GM23338 (cell line): ENCODE measurements at regions not wholly inside any gene's neighbourhood (a gene's known extent, or its start where the extent isn't known, plus 50 kb on each side); places are given as distances from the start of the nearest gene placed in this dataset.

ENCODE experiments used
- ATAC-seq: fragments of 200-7000 bp; cut with Tn5 transposase; 3 replicates; pipeline ENCODE4 v1.9.1; 2020
- DNase-seq: peaks from one replicate; pipeline ENCODE4 v3.0.0-alpha.2; 2015; ENCODE audit warnings: low spot score
- H2AFZ ChIP-seq: fragments of 200-600 bp; sonication (generic); 2 replicates; pipeline ENCODE4 v1.8.0; 2016; ENCODE audit warnings: antibody characterized with exemption, mild to moderate bottlenecking, moderate library complexity
- H3F3A ChIP-seq: fragments of 200-600 bp; sonication (generic); replicated peaks from 2 replicates; pipeline ENCODE4 v1.8.0; 2017; ENCODE audit warnings: antibody characterized with exemption, mixed run types, low read depth
- H3K27ac ChIP-seq: fragments of 200-600 bp; sonication (generic); 2 replicates; pipeline ENCODE4 v1.6.1; 2016; ENCODE audit warnings: low read depth
- H3K27me3 ChIP-seq: fragments of 200-600 bp; sonication (generic); 2 replicates; pipeline ENCODE4 v1.8.0; 2016; ENCODE audit warnings: mild to moderate bottlenecking, mixed run types, moderate library complexity; ENCODE audit not compliant: insufficient read depth
- H3K36me3 ChIP-seq: fragments of 200-600 bp; sonication (generic); 2 replicates; pipeline ENCODE4 v1.8.0; 2016; ENCODE audit warnings: mild to moderate bottlenecking; ENCODE audit not compliant: insufficient read depth
- H3K4me1 ChIP-seq: fragments of 200-600 bp; sonication (generic); 2 replicates; pipeline ENCODE4 v1.8.0; 2016; ENCODE audit warnings: mild to moderate bottlenecking, moderate library complexity; ENCODE audit not compliant: insufficient read depth
- H3K4me2 ChIP-seq: fragments of 200-600 bp; sonication (generic); 2 replicates; pipeline ENCODE4 v1.7.1; 2017; ENCODE audit warnings: mixed run types
- H3K4me3 ChIP-seq: fragments of 200-600 bp; sonication (generic); 2 replicates; pipeline ENCODE4 v1.6.1; 2016; ENCODE audit warnings: mixed run types
- H3K79me2 ChIP-seq: fragments of 200-600 bp; sonication (generic); replicated peaks from 2 replicates; pipeline ENCODE4 v1.8.0; 2017; ENCODE audit warnings: mild to moderate bottlenecking; ENCODE audit not compliant: insufficient read depth
- H3K9me2 ChIP-seq: fragments of 200-600 bp; sonication (generic); 2 replicates; pipeline ENCODE4 v1.8.0; 2017; ENCODE audit not compliant: insufficient read depth
- H4K20me1 ChIP-seq: fragments of 200-600 bp; sonication (generic); replicated peaks from 2 replicates; pipeline ENCODE4 v1.8.0; 2017; ENCODE audit warnings: mild to moderate bottlenecking; ENCODE audit not compliant: insufficient read depth
- H3K27ac Mint-ChIP-seq: 2 replicates; pipeline ENCODE4 v1.8.0; 2020; ENCODE audit warnings: inconsistent platforms, mild to moderate bottlenecking, moderate library complexity, mixed read lengths
- H3K27me3 Mint-ChIP-seq: 3 replicates; pipeline ENCODE4 v1.8.0; 2022; ENCODE audit warnings: low read depth, mild to moderate bottlenecking, moderate library complexity, mixed read lengths, inconsistent platforms; ENCODE audit not compliant: insufficient read depth, poor library complexity
- H3K36me3 Mint-ChIP-seq: 3 replicates; pipeline ENCODE4 v1.8.0; 2021; ENCODE audit warnings: low read depth, mild to moderate bottlenecking, inconsistent platforms, moderate library complexity, mixed read lengths
- H3K4me1 Mint-ChIP-seq: 3 replicates; pipeline ENCODE4 v1.8.0; 2020; ENCODE audit warnings: mild to moderate bottlenecking, inconsistent platforms, mixed read lengths
- H3K4me3 Mint-ChIP-seq: 3 replicates; pipeline ENCODE4 v1.8.0; 2021; ENCODE audit warnings: moderate library complexity, mild to moderate bottlenecking, inconsistent platforms, mixed read lengths
- H3K9me3 Mint-ChIP-seq: 3 replicates; pipeline ENCODE4 v1.8.0; 2020; ENCODE audit warnings: moderate library complexity, mild to moderate bottlenecking, inconsistent platforms, mixed read lengths
- CREB1 ChIP-seq: fragments of 250-450 bp; sonication (Bioruptor Pico); IDR thresholded peaks from 2 replicates; pipeline ENCODE4 v1.5.0; 2020; ENCODE audit warnings: low read depth, mild to moderate bottlenecking, moderate library complexity
- EZH2 ChIP-seq: fragments of 200-600 bp; sonication (generic); IDR thresholded peaks from one replicate; pipeline ENCODE4 v1.8.0; 2017; ENCODE audit warnings: antibody characterized with exemption, mild to moderate bottlenecking, low read depth; ENCODE audit not compliant: unreplicated experiment
- JUNB ChIP-seq: IDR thresholded peaks from one replicate; pipeline ENCODE4 v1.6.1; 2016; ENCODE audit warnings: antibody characterized with exemption; ENCODE audit not compliant: unreplicated experiment
- NANOG ChIP-seq: IDR thresholded peaks from 2 replicates; pipeline ENCODE4 v1.6.1; 2016; ENCODE audit warnings: antibody characterized with exemption, borderline replicate concordance
- POLR2AphosphoS5 ChIP-seq: IDR thresholded peaks from 2 replicates; pipeline ENCODE4 v1.6.1; 2016; ENCODE audit warnings: antibody characterized with exemption, low read depth
- STAT1 ChIP-seq: IDR thresholded peaks from one replicate; pipeline ENCODE4 v1.6.1; 2016; ENCODE audit warnings: antibody characterized with exemption; ENCODE audit not compliant: unreplicated experiment
- ZNF114 ChIP-seq: fragments of 250-450 bp; sonication (Bioruptor Pico); IDR thresholded peaks from 2 replicates; pipeline ENCODE4 v1.5.0; 2020; ENCODE audit warnings: mild to moderate bottlenecking, moderate library complexity
- ZNF331 ChIP-seq: fragments of 250-450 bp; sonication (Bioruptor Pico); IDR thresholded peaks from 2 replicates; pipeline ENCODE4 v1.5.0; 2020; ENCODE audit warnings: low read depth, mild to moderate bottlenecking, moderate library complexity
- TF ChIP-seq, protein P1 (sequence below): IDR thresholded peaks from one replicate; pipeline ENCODE4 v1.6.1; 2018; ENCODE audit warnings: antibody characterized with exemption; ENCODE audit not compliant: unreplicated experiment
- TF ChIP-seq, protein P2 (sequence below): fragments of 250-450 bp; sonication (Bioruptor Pico); IDR thresholded peaks from 2 replicates; pipeline ENCODE4 v1.5.0; 2020; ENCODE audit warnings: mild to moderate bottlenecking, moderate library complexity
- TF ChIP-seq, protein P3 (sequence below): IDR thresholded peaks from 2 replicates; pipeline ENCODE4 v1.6.1; 2016; ENCODE audit warnings: antibody characterized with exemption

DNA sequence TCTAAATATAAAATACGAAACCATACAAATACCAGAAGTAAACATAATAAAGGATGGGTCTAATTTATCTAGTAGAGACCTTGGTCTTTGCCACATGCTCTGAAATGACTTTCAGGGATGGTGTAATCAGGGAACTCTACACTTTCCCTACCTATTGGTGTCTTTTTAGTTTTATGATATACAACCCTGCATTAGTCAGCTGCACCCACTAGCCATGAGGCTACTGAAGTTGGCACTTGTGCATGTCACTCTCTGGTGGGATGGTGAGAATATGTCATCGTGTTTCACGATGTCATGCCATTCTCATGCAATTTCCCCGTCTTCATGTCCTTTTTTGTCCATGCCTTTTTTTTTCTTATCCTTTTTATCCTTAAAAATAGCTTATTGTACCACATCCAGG lies 234.9 kb upstream of the ACTBL2 start:
- H3K4me1 ChIP-seq, result peaks cover 4% of the 10 kb centered on the region; the same call in 1 of the 2 replicates
- H3K9me2 ChIP-seq, result 0 out of 2 replicates have a peak, but pooled peaks cover 6% of the 10 kb centered on the region
- Mint-ChIP-seq H3K9me3 (peaks cover 9% of the 10 kb centered on the region; the same call in 2 of the 3 replicates), H3K27ac (no peak overlapping the region), H3K27me3 (no peaks in the 10 kb centered on the region), H3K4me3 (no peak overlapping the region), H3K36me3 (peaks cover 3% of the 10 kb centered on the region; the same call in 1 of the 3 replicates), H3K4me1 (peaks cover 9% of the 10 kb centered on the region; the same call in 2 of the 3 replicates)
- H2AFZ ChIP-seq, result no peak overlapping the region
- no peak for TF ChIP-seq ZNF331 (CRISPR knock-in tag)
- no peak for TF ChIP-seq STAT1
- H3K79me2 ChIP-seq, result no peaks in the 10 kb centered on the region
- no peak for DNase-seq
- H3K4me2 ChIP-seq, result no peak overlapping the region
- H3K4me3 ChIP-seq, result no peak overlapping the region
- H3K36me3 ChIP-seq, result no peaks in the 10 kb centered on the region
- ATAC-seq, result no peak
- H3F3A ChIP-seq, result no peaks in the 10 kb centered on the region
- H3K27ac ChIP-seq, result no peak overlapping the region
- H4K20me1 ChIP-seq, result no peaks in the 10 kb centered on the region
- no peaks in the 10 kb centered on the region for H3K27me3 ChIP-seq

DNA sequence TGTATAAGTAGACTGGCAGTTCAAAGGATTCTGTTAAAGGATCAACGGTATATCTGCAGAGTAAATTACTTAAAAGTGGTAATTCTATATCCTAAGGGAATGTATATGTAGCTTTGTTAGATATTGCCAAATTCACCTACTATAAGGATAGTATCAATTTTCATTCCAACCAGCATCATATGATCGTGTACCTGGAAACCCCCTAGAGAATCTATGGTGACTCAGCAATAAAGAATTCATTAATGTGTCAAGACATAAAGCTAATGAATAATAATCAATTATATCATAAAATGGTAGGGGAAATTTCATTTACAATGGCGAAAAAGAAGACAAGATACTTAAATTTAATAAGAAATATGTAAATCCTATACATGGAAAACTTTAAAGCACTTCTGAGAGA lies 234.1 kb upstream of the ACTBL2 start:
- H3K36me3 Mint-ChIP-seq, result 0 out of 3 replicates have a peak, but pooled peaks cover 3% of the 10 kb centered on the region
- TF ChIP-seq CREB1 (CRISPR knock-in tag), result no peak
- no peak for TF ChIP-seq JUNB
- TF ChIP-seq ZNF331 (CRISPR knock-in tag), result no peak
- no peak for TF ChIP-seq NANOG
- no peak for TF ChIP-seq POLR2AphosphoS5
- TF ChIP-seq, protein P1, sequence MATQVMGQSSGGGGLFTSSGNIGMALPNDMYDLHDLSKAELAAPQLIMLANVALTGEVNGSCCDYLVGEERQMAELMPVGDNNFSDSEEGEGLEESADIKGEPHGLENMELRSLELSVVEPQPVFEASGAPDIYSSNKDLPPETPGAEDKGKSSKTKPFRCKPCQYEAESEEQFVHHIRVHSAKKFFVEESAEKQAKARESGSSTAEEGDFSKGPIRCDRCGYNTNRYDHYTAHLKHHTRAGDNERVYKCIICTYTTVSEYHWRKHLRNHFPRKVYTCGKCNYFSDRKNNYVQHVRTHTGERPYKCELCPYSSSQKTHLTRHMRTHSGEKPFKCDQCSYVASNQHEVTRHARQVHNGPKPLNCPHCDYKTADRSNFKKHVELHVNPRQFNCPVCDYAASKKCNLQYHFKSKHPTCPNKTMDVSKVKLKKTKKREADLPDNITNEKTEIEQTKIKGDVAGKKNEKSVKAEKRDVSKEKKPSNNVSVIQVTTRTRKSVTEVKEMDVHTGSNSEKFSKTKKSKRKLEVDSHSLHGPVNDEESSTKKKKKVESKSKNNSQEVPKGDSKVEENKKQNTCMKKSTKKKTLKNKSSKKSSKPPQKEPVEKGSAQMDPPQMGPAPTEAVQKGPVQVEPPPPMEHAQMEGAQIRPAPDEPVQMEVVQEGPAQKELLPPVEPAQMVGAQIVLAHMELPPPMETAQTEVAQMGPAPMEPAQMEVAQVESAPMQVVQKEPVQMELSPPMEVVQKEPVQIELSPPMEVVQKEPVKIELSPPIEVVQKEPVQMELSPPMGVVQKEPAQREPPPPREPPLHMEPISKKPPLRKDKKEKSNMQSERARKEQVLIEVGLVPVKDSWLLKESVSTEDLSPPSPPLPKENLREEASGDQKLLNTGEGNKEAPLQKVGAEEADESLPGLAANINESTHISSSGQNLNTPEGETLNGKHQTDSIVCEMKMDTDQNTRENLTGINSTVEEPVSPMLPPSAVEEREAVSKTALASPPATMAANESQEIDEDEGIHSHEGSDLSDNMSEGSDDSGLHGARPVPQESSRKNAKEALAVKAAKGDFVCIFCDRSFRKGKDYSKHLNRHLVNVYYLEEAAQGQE, result no peak
- TF ChIP-seq EZH2, result no peak
- no peak for TF ChIP-seq STAT1
- TF ChIP-seq ZNF114 (CRISPR knock-in tag), result no peak
- TF ChIP-seq, protein P2, sequence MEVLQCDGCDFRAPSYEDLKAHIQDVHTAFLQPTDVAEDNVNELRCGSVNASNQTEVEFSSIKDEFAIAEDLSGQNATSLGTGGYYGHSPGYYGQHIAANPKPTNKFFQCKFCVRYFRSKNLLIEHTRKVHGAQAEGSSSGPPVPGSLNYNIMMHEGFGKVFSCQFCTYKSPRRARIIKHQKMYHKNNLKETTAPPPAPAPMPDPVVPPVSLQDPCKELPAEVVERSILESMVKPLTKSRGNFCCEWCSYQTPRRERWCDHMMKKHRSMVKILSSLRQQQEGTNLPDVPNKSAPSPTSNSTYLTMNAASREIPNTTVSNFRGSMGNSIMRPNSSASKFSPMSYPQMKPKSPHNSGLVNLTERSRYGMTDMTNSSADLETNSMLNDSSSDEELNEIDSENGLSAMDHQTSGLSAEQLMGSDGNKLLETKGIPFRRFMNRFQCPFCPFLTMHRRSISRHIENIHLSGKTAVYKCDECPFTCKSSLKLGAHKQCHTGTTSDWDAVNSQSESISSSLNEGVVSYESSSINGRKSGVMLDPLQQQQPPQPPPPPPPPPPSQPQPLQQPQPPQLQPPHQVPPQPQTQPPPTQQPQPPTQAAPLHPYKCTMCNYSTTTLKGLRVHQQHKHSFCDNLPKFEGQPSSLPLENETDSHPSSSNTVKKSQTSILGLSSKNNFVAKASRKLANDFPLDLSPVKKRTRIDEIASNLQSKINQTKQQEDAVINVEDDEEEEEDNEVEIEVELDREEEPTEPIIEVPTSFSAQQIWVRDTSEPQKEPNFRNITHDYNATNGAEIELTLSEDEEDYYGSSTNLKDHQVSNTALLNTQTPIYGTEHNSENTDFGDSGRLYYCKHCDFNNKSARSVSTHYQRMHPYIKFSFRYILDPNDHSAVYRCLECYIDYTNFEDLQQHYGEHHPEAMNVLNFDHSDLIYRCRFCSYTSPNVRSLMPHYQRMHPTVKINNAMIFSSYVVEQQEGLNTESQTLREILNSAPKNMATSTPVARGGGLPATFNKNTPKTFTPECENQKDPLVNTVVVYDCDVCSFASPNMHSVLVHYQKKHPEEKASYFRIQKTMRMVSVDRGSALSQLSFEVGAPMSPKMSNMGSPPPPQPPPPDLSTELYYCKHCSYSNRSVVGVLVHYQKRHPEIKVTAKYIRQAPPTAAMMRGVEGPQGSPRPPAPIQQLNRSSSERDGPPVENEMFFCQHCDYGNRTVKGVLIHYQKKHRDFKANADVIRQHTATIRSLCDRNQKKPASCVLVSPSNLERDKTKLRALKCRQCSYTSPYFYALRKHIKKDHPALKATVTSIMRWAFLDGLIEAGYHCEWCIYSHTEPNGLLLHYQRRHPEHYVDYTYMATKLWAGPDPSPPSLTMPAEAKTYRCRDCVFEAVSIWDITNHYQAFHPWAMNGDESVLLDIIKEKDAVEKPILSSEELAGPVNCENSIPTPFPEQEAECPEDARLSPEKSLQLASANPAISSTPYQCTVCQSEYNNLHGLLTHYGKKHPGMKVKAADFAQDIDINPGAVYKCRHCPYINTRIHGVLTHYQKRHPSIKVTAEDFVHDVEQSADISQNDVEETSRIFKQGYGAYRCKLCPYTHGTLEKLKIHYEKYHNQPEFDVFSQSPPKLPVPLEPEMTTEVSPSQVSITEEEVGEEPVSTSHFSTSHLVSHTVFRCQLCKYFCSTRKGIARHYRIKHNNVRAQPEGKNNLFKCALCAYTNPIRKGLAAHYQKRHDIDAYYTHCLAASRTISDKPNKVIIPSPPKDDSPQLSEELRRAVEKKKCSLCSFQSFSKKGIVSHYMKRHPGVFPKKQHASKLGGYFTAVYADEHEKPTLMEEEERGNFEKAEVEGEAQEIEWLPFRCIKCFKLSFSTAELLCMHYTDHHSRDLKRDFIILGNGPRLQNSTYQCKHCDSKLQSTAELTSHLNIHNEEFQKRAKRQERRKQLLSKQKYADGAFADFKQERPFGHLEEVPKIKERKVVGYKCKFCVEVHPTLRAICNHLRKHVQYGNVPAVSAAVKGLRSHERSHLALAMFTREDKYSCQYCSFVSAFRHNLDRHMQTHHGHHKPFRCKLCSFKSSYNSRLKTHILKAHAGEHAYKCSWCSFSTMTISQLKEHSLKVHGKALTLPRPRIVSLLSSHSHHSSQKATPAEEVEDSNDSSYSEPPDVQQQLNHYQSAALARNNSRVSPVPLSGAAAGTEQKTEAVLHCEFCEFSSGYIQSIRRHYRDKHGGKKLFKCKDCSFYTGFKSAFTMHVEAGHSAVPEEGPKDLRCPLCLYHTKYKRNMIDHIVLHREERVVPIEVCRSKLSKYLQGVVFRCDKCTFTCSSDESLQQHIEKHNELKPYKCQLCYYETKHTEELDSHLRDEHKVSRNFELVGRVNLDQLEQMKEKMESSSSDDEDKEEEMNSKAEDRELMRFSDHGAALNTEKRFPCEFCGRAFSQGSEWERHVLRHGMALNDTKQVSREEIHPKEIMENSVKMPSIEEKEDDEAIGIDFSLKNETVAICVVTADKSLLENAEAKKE, result no peak
- TF ChIP-seq, protein P3, sequence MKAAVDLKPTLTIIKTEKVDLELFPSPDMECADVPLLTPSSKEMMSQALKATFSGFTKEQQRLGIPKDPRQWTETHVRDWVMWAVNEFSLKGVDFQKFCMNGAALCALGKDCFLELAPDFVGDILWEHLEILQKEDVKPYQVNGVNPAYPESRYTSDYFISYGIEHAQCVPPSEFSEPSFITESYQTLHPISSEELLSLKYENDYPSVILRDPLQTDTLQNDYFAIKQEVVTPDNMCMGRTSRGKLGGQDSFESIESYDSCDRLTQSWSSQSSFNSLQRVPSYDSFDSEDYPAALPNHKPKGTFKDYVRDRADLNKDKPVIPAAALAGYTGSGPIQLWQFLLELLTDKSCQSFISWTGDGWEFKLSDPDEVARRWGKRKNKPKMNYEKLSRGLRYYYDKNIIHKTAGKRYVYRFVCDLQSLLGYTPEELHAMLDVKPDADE, result no peak

More for the DNA sequence above, 234.1 kb upstream of the ACTBL2 start:
- Histone ChIP-seq H3K4me2 (no peak overlapping the region), H3K27me3 (no peaks in the 10 kb centered on the region), H3K4me1 (peaks cover 4% of the 10 kb centered on the region; the same call in 1 of the 2 replicates), H3K79me2 (no peaks in the 10 kb centered on the region), H3K4me3 (no peak overlapping the region), H3K36me3 (no peaks in the 10 kb centered on the region), H3K27ac (no peak overlapping the region), H3F3A (no peaks in the 10 kb centered on the region), H3K9me2 (0 out of 2 replicates have a peak, but pooled peaks cover 6% of the 10 kb centered on the region), H4K20me1 (no peaks in the 10 kb centered on the region), H2AFZ (no peak overlapping the region)
- no peaks in the 10 kb centered on the region for H3K27me3 Mint-ChIP-seq
- H3K4me3 Mint-ChIP-seq, result no peak overlapping the region
- no peak for ATAC-seq
- peaks cover 9% of the 10 kb centered on the region; the same call in 2 of the 3 replicates for H3K9me3 Mint-ChIP-seq
- H3K27ac Mint-ChIP-seq, result no peak overlapping the region
- peaks cover 9% of the 10 kb centered on the region; the same call in 2 of the 3 replicates for H3K4me1 Mint-ChIP-seq
- DNase-seq, result no peak
